H9 (cell line): ENCODE measurements at regions not wholly inside any gene's neighbourhood (a gene's known extent, or its start where the extent isn't known, plus 50 kb on each side); places are given as distances from the start of the nearest gene placed in this dataset.

Experiments used
- DNase-seq: peaks from one replicate; pipeline ENCODE4 v3.0.0-alpha.2; 2017
- H2AFZ ChIP-seq: one replicate; pipeline ENCODE4 v1.6.1; 2013; ENCODE audit warnings: mild to moderate bottlenecking, low read length, control low read depth, moderate library complexity
- H2AK5ac ChIP-seq: 2 replicates; pipeline ENCODE4 v1.6.1; 2013; ENCODE audit warnings: low read length, control low read depth, mixed read lengths; ENCODE audit not compliant: insufficient read length
- H2BK120ac ChIP-seq: one replicate; pipeline ENCODE4 v1.6.1; 2013; ENCODE audit warnings: low read depth, mild to moderate bottlenecking, low read length, control low read depth, inconsistent platforms; ENCODE audit not compliant: poor library complexity, severe bottlenecking
- H2BK12ac ChIP-seq: 2 replicates; pipeline ENCODE4 v1.6.1; 2013; ENCODE audit warnings: low read length, control low read depth, mixed read lengths, low read depth; ENCODE audit not compliant: insufficient read length
- H2BK15ac ChIP-seq: 2 replicates; pipeline ENCODE4 v1.6.1; 2013; ENCODE audit warnings: low read depth, low read length, control low read depth
- H2BK20ac ChIP-seq: one replicate; pipeline ENCODE4 v1.6.1; 2013; ENCODE audit warnings: low read depth, mild to moderate bottlenecking, low read length, control low read depth, inconsistent platforms; ENCODE audit not compliant: poor library complexity, severe bottlenecking
- H2BK5ac ChIP-seq: 2 replicates; pipeline ENCODE4 v1.6.1; 2013; ENCODE audit warnings: low read length, control low read depth, mixed read lengths; ENCODE audit not compliant: insufficient read length
- H3K14ac ChIP-seq: 2 replicates; pipeline ENCODE4 v1.6.1; 2013; ENCODE audit warnings: low read length, control low read depth; ENCODE audit not compliant: insufficient read depth
- H3K18ac ChIP-seq: 2 replicates; pipeline ENCODE4 v1.6.1; 2013; ENCODE audit warnings: low read depth, mild to moderate bottlenecking, mixed read lengths, low read length, control low read depth; ENCODE audit not compliant: insufficient read length
- H3K23ac ChIP-seq: 2 replicates; pipeline ENCODE4 v1.6.1; 2013; ENCODE audit warnings: low read length, control low read depth, mixed read lengths, low read depth; ENCODE audit not compliant: insufficient read length
- H3K23me2 ChIP-seq: 2 replicates; pipeline ENCODE4 v1.6.1; 2013; ENCODE audit warnings: low read depth, mild to moderate bottlenecking, mixed read lengths, low read length, control low read depth; ENCODE audit not compliant: insufficient read length, poor library complexity, severe bottlenecking
- H3K27ac ChIP-seq: 2 replicates; pipeline ENCODE4 v1.5.1; 2013; ENCODE audit warnings: low read length, control low read depth, mixed read lengths, low read depth; ENCODE audit not compliant: insufficient read length
- H3K27me3 ChIP-seq: 2 replicates; pipeline ENCODE4 v1.6.1; 2013; ENCODE audit warnings: low read length, control low read depth, inconsistent platforms; ENCODE audit not compliant: insufficient read depth
- H3K4ac ChIP-seq: 2 replicates; pipeline ENCODE4 v1.6.1; 2013; ENCODE audit warnings: low read depth, mild to moderate bottlenecking, control low read depth, inconsistent platforms, low read length, moderate library complexity
- H3K4me1 ChIP-seq: 2 replicates; pipeline ENCODE4 v1.6.1; 2013; ENCODE audit warnings: low read length, control low read depth, inconsistent platforms; ENCODE audit not compliant: insufficient read depth
- H3K4me2 ChIP-seq: 2 replicates; pipeline ENCODE4 v1.6.1; 2013; ENCODE audit warnings: low read length, control low read depth, mixed read lengths; ENCODE audit not compliant: insufficient read length, insufficient read depth
- H3K56ac ChIP-seq: 2 replicates; pipeline ENCODE4 v1.6.1; 2013; ENCODE audit warnings: low read depth, mild to moderate bottlenecking, mixed read lengths, low read length, control low read depth; ENCODE audit not compliant: insufficient read length
- H3K79me1 ChIP-seq: 2 replicates; pipeline ENCODE4 v1.6.1; 2013; ENCODE audit warnings: low read depth, mild to moderate bottlenecking, moderate library complexity, low read length, control low read depth, inconsistent platforms; ENCODE audit not compliant: insufficient read depth, poor library complexity, severe bottlenecking
- H3K79me2 ChIP-seq: 2 replicates; pipeline ENCODE4 v1.6.1; 2013; ENCODE audit warnings: low read length, control low read depth, inconsistent platforms; ENCODE audit not compliant: insufficient read depth
- H3K9ac ChIP-seq: 2 replicates; pipeline ENCODE4 v1.6.1; 2013; ENCODE audit warnings: low read length, control low read depth, mixed read lengths; ENCODE audit not compliant: insufficient read length; ENCODE audit errors: extremely low read depth
- H3K9me3 ChIP-seq: one replicate; pipeline ENCODE4 v1.6.1; 2013; ENCODE audit warnings: low read depth, low read length, inconsistent platforms; ENCODE audit not compliant: control insufficient read depth
- H3T11ph ChIP-seq: one replicate; pipeline ENCODE4 v1.6.1; 2013; ENCODE audit warnings: mild to moderate bottlenecking, low read length, control low read depth, inconsistent platforms
- H4K20me1 ChIP-seq: one replicate; pipeline ENCODE4 v1.6.1; 2013; ENCODE audit not compliant: control insufficient read depth, insufficient read length, insufficient read depth
- H4K5ac ChIP-seq: 2 replicates; pipeline ENCODE4 v1.6.1; 2013; ENCODE audit warnings: low read depth, mild to moderate bottlenecking, mixed read lengths, low read length, control low read depth; ENCODE audit not compliant: insufficient read length
- H4K8ac ChIP-seq: replicated peaks from 2 replicates; pipeline ENCODE4 v1.6.1; 2013; ENCODE audit warnings: low read length, control low read depth, mixed read lengths, low read depth; ENCODE audit not compliant: insufficient read length
- H4K91ac ChIP-seq: 2 replicates; pipeline ENCODE4 v1.6.1; 2013; ENCODE audit warnings: low read depth, mild to moderate bottlenecking, moderate library complexity, mixed read lengths, low read length, control low read depth; ENCODE audit not compliant: insufficient read length
- H3K27ac Mint-ChIP-seq, 3 experiments: 2 replicates in 2 of 3; 3 replicates in 1 of 3; pipeline ENCODE4 v1.8.0; 2020 to 2021; ENCODE audit warnings: mixed read lengths in 3 of 3, mild to moderate bottlenecking in 1 of 3, moderate library complexity in 1 of 3
- H3K27me3 Mint-ChIP-seq: 2 replicates; pipeline ENCODE4 v1.8.0; 2021; ENCODE audit warnings: low read depth, mild to moderate bottlenecking, moderate library complexity, mixed read lengths
- H3K36me3 Mint-ChIP-seq, 3 experiments: 2 replicates in 2 of 3; 3 replicates in 1 of 3; pipeline ENCODE4 v1.8.0; 2020 to 2021; ENCODE audit warnings: low read depth in 3 of 3, mixed read lengths in 3 of 3; ENCODE audit not compliant: insufficient read depth in 1 of 3
- H3K4me1 Mint-ChIP-seq, 2 experiments: 2 replicates each; pipeline ENCODE4 v1.8.0; 2020; ENCODE audit warnings: mixed read lengths in 2 of 2
- H3K4me3 Mint-ChIP-seq, 2 experiments: 2 replicates in 1 of 2; 3 replicates in 1 of 2; pipeline ENCODE4 v1.8.0; 2020 to 2021; ENCODE audit warnings: mild to moderate bottlenecking in 2 of 2, mixed read lengths in 2 of 2, moderate library complexity in 1 of 2
- H3K9me3 Mint-ChIP-seq, 2 experiments: 2 replicates in 1 of 2; 3 replicates in 1 of 2; pipeline ENCODE4 v1.8.0; 2020; ENCODE audit warnings: mild to moderate bottlenecking in 2 of 2, mixed read lengths in 2 of 2, moderate library complexity in 1 of 2
- CTCF ChIP-seq: fragments of 200-600 bp; sonication (generic); conservative IDR thresholded peaks from 3 replicates; pipeline ENCODE4 v1.8.0; 2021; ENCODE audit warnings: antibody characterized with exemption, mild to moderate bottlenecking
- WGBS: extraction: QIAGEN DNeasy Blood & Tissue Kit; methylation state at CpG from one replicate; pipeline ENCODE4 v1.1.7; 2013; ENCODE audit warnings: missing lambda C conversion rate, low lambda C conversion rate, mixed read lengths; ENCODE audit not compliant: insufficient read length; ENCODE audit errors: extremely low coverage; 5-methylcytosine and 5-hydroxymethylcytosine counted together

GRCh38 chr3:106261396-106261795, 392.6 kb upstream of the CBLB start:
- TF ChIP-seq CTCF: no peak
- no peaks in the 10 kb centered on the region; the same call in 1 of the 2 replicates for H3K27me3 Mint-ChIP-seq
- Histone ChIP-seq H2BK12ac (no peak overlapping the region), H2AFZ (no peak overlapping the region), H3K14ac (no peak overlapping the region), H4K91ac (no peak overlapping the region), H2BK20ac (no peak overlapping the region), H3K4ac (no peak overlapping the region), H3K56ac (no peak overlapping the region), H2BK15ac (no peak overlapping the region), H3K27me3 (no peaks in the 10 kb centered on the region), H3T11ph (no peak overlapping the region), H3K18ac (no peak overlapping the region), H2BK120ac (no peak overlapping the region), H3K79me2 (no peaks in the 10 kb centered on the region), H3K4me1 (no peaks in the 10 kb centered on the region), H3K9me3 (no peaks in the 10 kb centered on the region), H3K9ac (no peak overlapping the region), H3K79me1 (no peaks in the 10 kb centered on the region), H3K23me2 (no peaks in the 10 kb centered on the region), H4K8ac (no peak overlapping the region), H4K5ac (no peak overlapping the region), H4K20me1 (no peaks in the 10 kb centered on the region), H2BK5ac (no peak overlapping the region), H2AK5ac (no peak overlapping the region), H3K23ac (no peak overlapping the region), H3K4me2 (no peak overlapping the region), H3K27ac (no peak overlapping the region)
- no peak for DNase-seq
- no CpG with 5 or more reads among the region's 1 CpG for WGBS
- H3K27ac Mint-ChIP-seq: no peak overlapping the region
- no peaks in the 10 kb centered on the region for H3K9me3 Mint-ChIP-seq
- peaks cover 1 to 11% of the 10 kb centered on the region in 2 experiments; a peak in 3 of 4 replicates for H3K4me1 Mint-ChIP-seq
- H3K4me3 Mint-ChIP-seq: no peak overlapping the region
- no peaks in the 10 kb centered on the region for H3K36me3 Mint-ChIP-seq
